ENCODE measurements at regions not wholly inside any gene's neighbourhood (a gene's known extent, or its start where the extent isn't known, plus 50 kb on each side); places are given as distances from the start of the nearest gene placed in this dataset.
"Not testable (repeated sequence)": the region's sequence is repeated elsewhere in the genome, so short reads cannot be mapped to it uniquely, and the experiment has no call there.

GRCh38 chr1:30250984-30251850, 472.2 kb downstream of the MATN1 start:
- no peak for DNase-seq (ENCODE audit: low read depth, low spot score)

- no peak for DNase-seq (ENCODE audit: low read depth, low spot score)
Observed at GRCh38 chr1:30250338-30250983, 472.9 kb downstream of the MATN1 start.

GRCh38 chr1:30249446-30250337, 473.7 kb downstream of the MATN1 start:
- DNase-seq (ENCODE audit: low read depth, low spot score), result no peak

GRCh38 chr1:30248774-30249173, 474.6 kb downstream of the MATN1 start:
- DNase-seq (ENCODE audit: low read depth, low spot score), result no peak

GRCh38 chr1:30248373-30248772, 475.0 kb downstream of the MATN1 start:
- no peak for DNase-seq (ENCODE audit: low read depth, low spot score)

GRCh38 chr1:30244801-30245200, 478.6 kb downstream of the MATN1 start:
- DNase-seq (ENCODE audit: low read depth, low spot score), result no peak

GRCh38 chr1:30242722-30243457, 480.5 kb downstream of the MATN1 start:
- DNase-seq (ENCODE audit: low read depth, low spot score), result no peak

GRCh38 chr1:30242168-30242567, 481.2 kb downstream of the MATN1 start:
- no peak for DNase-seq (ENCODE audit: low read depth, low spot score)

- no peak for DNase-seq (ENCODE audit: low read depth, low spot score)
Observed at GRCh38 chr1:30241681-30242080, 481.7 kb downstream of the MATN1 start.

- no peak for DNase-seq (ENCODE audit: low read depth, low spot score)
Observed at GRCh38 chr1:30234091-30234490, 489.3 kb downstream of the MATN1 start.

GRCh38 chr1:30232288-30232899, 491.0 kb downstream of the MATN1 start:
- DNase-seq (ENCODE audit: low read depth, low spot score), result no peak

- DNase-seq (ENCODE audit: low read depth, low spot score), result no peak
Observed at GRCh38 chr1:30229960-30230359, 493.4 kb downstream of the MATN1 start.

GRCh38 chr1:30229557-30229956, 493.8 kb downstream of the MATN1 start:
- no peak for DNase-seq (ENCODE audit: low read depth, low spot score)

GRCh38 chr1:30226648-30227047, 496.7 kb downstream of the MATN1 start:
- no peak for DNase-seq (ENCODE audit: low read depth, low spot score)

- no peak for DNase-seq (ENCODE audit: low read depth, low spot score)
Observed at GRCh38 chr1:30225357-30225756, 498.0 kb downstream of the MATN1 start.

GRCh38 chr1:30219675-30220074, 503.7 kb downstream of the MATN1 start:
- DNase-seq (ENCODE audit: low read depth, low spot score), result no peak

GRCh38 chr1:30218438-30218837, 504.9 kb downstream of the MATN1 start:
- DNase-seq (ENCODE audit: low read depth, low spot score), result no peak

- DNase-seq (ENCODE audit: low read depth, low spot score), result no peak
Observed at GRCh38 chr1:30216602-30217001, 506.8 kb downstream of the MATN1 start.

- no peak for DNase-seq (ENCODE audit: low read depth, low spot score)
Observed at GRCh38 chr1:30213936-30214335, 509.4 kb downstream of the MATN1 start.

GRCh38 chr1:30207962-30208361, 515.4 kb downstream of the MATN1 start:
- DNase-seq (ENCODE audit: low read depth, low spot score), result not testable (repeated sequence)

- not testable (repeated sequence) for DNase-seq (ENCODE audit: low read depth, low spot score)
Observed at GRCh38 chr1:30206631-30207030, 516.8 kb downstream of the MATN1 start.

Data from astrocyte of the hippocampus (primary cell).